Testis (tissue), 2 donors: ENCODE measurements at regions not wholly inside any gene's neighbourhood (a gene's known extent, or its start where the extent isn't known, plus 50 kb on each side); places are given as distances from the start of the nearest gene placed in this dataset.

Source experiments
- DNase-seq: peaks from one replicate; pipeline ENCODE4 v3.0.0-alpha.2; 2019
- H3K27ac ChIP-seq, 2 donors: fragments of 200-600 bp; sonication (generic); one replicate each; pipeline ENCODE4 v1.5.1; 2019
- H3K27me3 ChIP-seq: fragments of 200-600 bp; sonication (generic); one replicate; pipeline ENCODE4 v1.5.1; 2019
- H3K36me3 ChIP-seq: fragments of 200-600 bp; sonication (generic); one replicate; pipeline ENCODE4 v1.5.1; 2017; ENCODE audit warnings: low read depth; ENCODE audit errors: missing control alignments
- H3K4me1 ChIP-seq: fragments of 200-600 bp; sonication (generic); one replicate; pipeline ENCODE4 v1.5.1; 2019
- H3K4me3 ChIP-seq, 2 donors: fragments of 200-600 bp; sonication (generic); one replicate each; pipeline ENCODE4 v1.5.1; 2017 to 2019
- H3K9me3 ChIP-seq: fragments of 200-600 bp; sonication (generic); one replicate; pipeline ENCODE4 v1.5.1; 2017
- POLR2A ChIP-seq: fragments of 450-650 bp; IDR thresholded peaks from one replicate; pipeline ENCODE4 v1.6.1; 2017; ENCODE audit warnings: antibody characterized with exemption, mild to moderate bottlenecking, moderate library complexity
- WGBS, 2 donors: methylation state at CpG; one replicate each; pipeline ENCODE4 v1.1.5; 2018; 5-methylcytosine and 5-hydroxymethylcytosine counted together
- intact Hi-C: fragments of 100-400 bp; cut with DNase I; formaldehyde crosslinking; loops from one replicate; pipeline ENCODE4 v1.15.1; 2023; ENCODE audit warnings: low total_unique reads
- TF ChIP-seq, protein P1 (sequence below), 3 experiments: fragments of 450-650 bp in 2 of 3; fragments of 200-600 bp in 1 of 3; sonication (generic) in 1 of 3; IDR thresholded peaks; one replicate each; pipeline ENCODE4 v1.5.1; 2016 to 2019; ENCODE audit warnings: antibody characterized with exemption in 3 of 3, mild to moderate bottlenecking in 2 of 3, moderate library complexity in 1 of 3

DNA sequence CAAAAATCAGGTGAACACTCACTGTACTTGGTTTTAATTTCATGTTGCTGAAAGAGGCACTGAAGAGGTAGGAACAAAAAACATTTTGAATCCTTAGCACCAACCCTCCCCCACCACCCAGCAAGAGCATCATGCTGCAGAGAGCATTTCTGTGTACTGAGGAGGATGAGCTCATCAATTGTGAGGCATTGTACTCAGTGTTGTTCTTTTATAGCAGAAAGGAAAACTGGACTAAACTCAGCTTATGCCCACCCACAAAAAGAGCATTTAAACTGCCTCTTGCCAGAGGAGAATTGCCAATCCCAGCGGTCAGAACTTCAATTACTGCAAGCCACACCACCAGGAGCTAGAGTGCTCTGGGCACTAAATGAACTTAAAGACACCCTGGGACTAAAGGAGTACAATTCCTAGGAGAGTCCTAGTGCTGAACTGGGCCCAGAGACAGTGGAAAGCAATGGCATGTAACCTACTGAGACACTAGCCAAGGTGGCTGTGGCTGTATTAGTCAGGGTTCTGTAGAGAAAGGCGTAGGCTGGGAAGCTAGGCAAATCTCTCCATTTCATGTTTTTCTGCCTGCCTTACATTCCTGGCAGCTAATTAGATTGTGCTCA, 280.7 kb upstream of the KLHL4 start:
- intact Hi-C loops = no loop called here
- Histone ChIP-seq H3K9me3 (no peaks in the 10 kb centered on the region), H3K27me3 (no peaks in the 10 kb centered on the region), H3K4me3 (no peak overlapping the region), H3K4me1 (no peaks in the 10 kb centered on the region), H3K27ac (no peak overlapping the region), H3K36me3 (no peaks in the 10 kb centered on the region)
- no peak for DNase-seq
- WGBS, 2 donors = 86 to 94% methylated on average over 1 to 2 of the region's 2 CpGs
- no peak for TF ChIP-seq POLR2A
- TF ChIP-seq, protein P1, sequence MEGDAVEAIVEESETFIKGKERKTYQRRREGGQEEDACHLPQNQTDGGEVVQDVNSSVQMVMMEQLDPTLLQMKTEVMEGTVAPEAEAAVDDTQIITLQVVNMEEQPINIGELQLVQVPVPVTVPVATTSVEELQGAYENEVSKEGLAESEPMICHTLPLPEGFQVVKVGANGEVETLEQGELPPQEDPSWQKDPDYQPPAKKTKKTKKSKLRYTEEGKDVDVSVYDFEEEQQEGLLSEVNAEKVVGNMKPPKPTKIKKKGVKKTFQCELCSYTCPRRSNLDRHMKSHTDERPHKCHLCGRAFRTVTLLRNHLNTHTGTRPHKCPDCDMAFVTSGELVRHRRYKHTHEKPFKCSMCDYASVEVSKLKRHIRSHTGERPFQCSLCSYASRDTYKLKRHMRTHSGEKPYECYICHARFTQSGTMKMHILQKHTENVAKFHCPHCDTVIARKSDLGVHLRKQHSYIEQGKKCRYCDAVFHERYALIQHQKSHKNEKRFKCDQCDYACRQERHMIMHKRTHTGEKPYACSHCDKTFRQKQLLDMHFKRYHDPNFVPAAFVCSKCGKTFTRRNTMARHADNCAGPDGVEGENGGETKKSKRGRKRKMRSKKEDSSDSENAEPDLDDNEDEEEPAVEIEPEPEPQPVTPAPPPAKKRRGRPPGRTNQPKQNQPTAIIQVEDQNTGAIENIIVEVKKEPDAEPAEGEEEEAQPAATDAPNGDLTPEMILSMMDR (IDR thresholded peaks at IDR 0.05) = no peak

DNA sequence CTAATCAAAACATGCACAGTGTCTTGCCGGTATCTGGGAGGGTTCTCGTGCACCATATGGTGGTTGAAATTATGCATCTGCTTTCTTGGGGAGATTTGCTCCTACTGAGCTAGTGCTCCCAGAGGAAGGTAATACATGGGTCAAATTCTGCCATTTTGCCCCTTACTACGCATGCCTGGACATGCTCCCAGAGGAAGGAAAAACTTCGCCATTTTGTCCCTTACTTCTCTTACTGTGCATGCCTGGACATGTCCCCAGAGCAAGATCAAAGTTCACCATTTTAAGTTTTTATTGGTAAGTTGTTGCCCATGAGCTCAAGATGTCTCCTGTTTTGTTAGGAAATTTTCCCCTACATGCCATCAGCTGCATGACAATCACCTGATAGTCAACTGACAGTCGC, 252.1 kb upstream of the KLHL4 start:
- WGBS, 2 donors = 26 to 30% methylated on average over 4 to 5 of the region's 5 CpGs
- Histone ChIP-seq H3K27me3 (no peaks in the 10 kb centered on the region), H3K9me3 (no peaks in the 10 kb centered on the region), H3K4me3 (no peak overlapping the region), H3K27ac (no peak overlapping the region), H3K4me1 (no peaks in the 10 kb centered on the region), H3K36me3 (no peaks in the 10 kb centered on the region)
- TF ChIP-seq POLR2A = no peak
- TF ChIP-seq, protein P1 (IDR thresholded peaks at IDR 0.05) = no peak
- DNase-seq = no peak
- intact Hi-C loops = no loop called here

DNA sequence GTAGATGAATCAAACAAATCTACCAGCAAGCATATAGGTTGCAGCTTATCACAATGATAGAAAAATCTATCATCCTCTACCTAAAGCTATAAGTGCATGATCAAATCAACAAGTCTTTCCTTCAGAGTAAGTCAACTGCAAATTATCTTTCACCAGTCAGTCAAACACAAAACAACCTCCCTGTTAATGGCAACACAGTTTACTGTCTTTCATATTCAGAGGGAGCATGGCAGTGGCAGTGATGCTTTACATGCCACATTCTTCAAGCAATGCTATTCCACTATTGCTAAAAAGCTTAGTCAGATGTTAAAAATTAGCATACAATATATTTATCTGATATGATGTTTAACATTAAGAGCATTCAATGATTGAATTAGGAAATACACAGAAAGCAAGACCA, 245.1 kb upstream of the KLHL4 start:
- Histone ChIP-seq H3K4me3 (no peak overlapping the region), H3K36me3 (no peaks in the 10 kb centered on the region), H3K9me3 (no peaks in the 10 kb centered on the region), H3K27me3 (no peaks in the 10 kb centered on the region), H3K4me1 (no peaks in the 10 kb centered on the region), H3K27ac (no peak overlapping the region)
- DNase-seq = no peak
- intact Hi-C loops = no loop called here
- no peak for TF ChIP-seq POLR2A
- TF ChIP-seq, protein P1 (IDR thresholded peaks at IDR 0.05) = no peak

DNA sequence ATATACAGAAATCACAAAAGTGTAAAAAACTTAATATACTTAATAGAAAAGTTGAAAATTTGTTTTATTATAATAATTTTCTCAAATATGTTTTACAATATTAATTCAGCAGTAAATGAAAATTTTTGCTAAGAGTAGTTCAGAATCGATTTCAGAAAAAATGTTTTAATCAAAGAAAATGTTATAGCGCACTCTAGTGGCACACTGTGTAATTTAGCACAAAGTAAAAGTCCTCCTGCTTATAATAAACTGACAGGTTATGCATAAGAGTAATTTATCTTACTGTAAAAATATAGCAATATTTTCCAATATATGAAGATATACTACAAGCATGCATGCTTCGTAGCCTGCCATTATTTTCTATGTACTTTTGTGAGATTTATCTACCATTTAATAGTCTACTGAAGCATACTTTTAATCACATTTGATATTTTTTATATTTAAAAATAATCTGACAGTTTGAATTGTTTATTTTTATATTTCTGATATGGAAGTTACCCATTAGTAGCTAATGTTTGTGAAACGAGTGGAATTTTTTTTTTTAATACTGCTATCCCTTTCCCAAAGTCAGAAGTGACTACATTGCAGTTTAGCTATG, 217.9 kb upstream of the KLHL4 start:
- no peak for DNase-seq

More for the DNA sequence above, 217.9 kb upstream of the KLHL4 start:
- Histone ChIP-seq H3K27me3 (no peaks in the 10 kb centered on the region), H3K36me3 (no peaks in the 10 kb centered on the region), H3K4me3 (no peak overlapping the region), H3K9me3 (no peaks in the 10 kb centered on the region), H3K4me1 (no peaks in the 10 kb centered on the region), H3K27ac (no peak overlapping the region)
- intact Hi-C loops = no loop called here
- TF ChIP-seq, protein P1 (IDR thresholded peaks at IDR 0.05) = peak in 1 of 3 experiments; percentile 45
- TF ChIP-seq POLR2A = no peak
- 10 to 16% methylated on average over 4 of the region's 4 CpGs for WGBS, 2 donors
